NT2/D1 (cell line): ENCODE measurements at regions not wholly inside any gene's neighbourhood (a gene's known extent, or its start where the extent isn't known, plus 50 kb on each side); places are given as distances from the start of the nearest gene placed in this dataset.

Source experiments
- SUZ12 ChIP-seq: IDR thresholded peaks from 2 replicates; pipeline ENCODE4 v1.6.1; 2011; ENCODE audit not compliant: insufficient read length, insufficient read depth; ENCODE audit errors: extremely low read depth
- YY1 ChIP-seq: IDR thresholded peaks from 2 replicates; pipeline ENCODE4 v1.6.1; 2011; ENCODE audit not compliant: insufficient read length, insufficient read depth
- ZNF274 ChIP-seq: IDR thresholded peaks from 2 replicates; pipeline ENCODE4 v1.6.1; 2011; ENCODE audit warnings: mild to moderate bottlenecking, low read depth, low read length

GRCh38 chr2:122595065-122595464 lies 839.6 kb downstream of the TSN start:
- TF ChIP-seq YY1 = no peak
- no peak for TF ChIP-seq ZNF274
- no peak for TF ChIP-seq SUZ12
